IPS-18c (cell line): ENCODE measurements at regions not wholly inside any gene's neighbourhood (a gene's known extent, or its start where the extent isn't known, plus 50 kb on each side); places are given as distances from the start of the nearest gene placed in this dataset.

Experiments used
- H3K4me3 ChIP-seq: 2 replicates; pipeline ENCODE4 v1.7.0; 2013; ENCODE audit warnings: low read depth, mild to moderate bottlenecking, low read length, moderate library complexity; ENCODE audit not compliant: insufficient read depth
- H3K9me3 ChIP-seq: one replicate; pipeline ENCODE4 v1.6.1; 2013; ENCODE audit warnings: mild to moderate bottlenecking, low read length, moderate library complexity; ENCODE audit not compliant: control insufficient read depth, insufficient read depth

DNA sequence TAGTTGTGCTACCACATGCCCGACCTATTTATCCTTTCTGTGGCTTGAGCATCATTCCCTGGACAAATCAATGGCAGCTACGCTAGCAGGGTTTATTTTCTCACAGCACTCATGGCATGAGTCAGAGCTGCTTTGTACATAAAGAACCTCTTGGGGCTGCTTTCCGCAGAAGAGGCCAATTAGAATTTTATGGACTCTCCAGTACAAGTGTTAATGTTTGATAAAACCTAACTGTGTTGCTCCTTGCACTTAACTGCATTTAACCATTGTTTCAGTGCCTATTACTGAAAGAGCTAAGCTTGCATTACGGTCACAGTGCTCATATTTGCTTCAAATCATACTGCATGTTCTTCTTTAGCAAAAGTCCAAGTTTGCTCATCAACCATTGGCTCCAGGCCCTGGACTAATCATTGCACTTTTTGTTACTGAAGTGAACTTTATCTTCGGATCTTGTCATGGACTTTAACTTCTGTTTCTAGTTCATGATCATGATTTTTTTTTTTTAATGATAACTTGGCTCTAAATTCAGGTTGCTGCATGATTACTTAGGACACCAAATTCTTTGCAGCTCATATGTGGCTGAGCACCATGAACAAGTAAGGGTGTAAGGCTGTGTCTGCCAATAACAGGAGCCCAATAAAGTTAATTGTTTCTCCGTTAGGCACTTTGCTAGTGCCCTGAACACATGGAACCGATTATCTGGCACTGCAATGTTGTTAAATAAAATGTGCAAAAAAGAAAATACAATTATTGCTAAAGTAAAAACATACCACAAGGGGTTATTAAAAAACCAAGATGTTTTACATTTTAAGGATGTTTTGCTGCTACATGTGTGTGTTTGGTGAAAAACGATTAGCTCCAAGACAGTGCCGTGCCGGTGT, 492.2 kb downstream of the KCNJ2 start:
- H3K9me3 ChIP-seq = no peaks in the 10 kb centered on the region
- no peak overlapping the region for H3K4me3 ChIP-seq

DNA sequence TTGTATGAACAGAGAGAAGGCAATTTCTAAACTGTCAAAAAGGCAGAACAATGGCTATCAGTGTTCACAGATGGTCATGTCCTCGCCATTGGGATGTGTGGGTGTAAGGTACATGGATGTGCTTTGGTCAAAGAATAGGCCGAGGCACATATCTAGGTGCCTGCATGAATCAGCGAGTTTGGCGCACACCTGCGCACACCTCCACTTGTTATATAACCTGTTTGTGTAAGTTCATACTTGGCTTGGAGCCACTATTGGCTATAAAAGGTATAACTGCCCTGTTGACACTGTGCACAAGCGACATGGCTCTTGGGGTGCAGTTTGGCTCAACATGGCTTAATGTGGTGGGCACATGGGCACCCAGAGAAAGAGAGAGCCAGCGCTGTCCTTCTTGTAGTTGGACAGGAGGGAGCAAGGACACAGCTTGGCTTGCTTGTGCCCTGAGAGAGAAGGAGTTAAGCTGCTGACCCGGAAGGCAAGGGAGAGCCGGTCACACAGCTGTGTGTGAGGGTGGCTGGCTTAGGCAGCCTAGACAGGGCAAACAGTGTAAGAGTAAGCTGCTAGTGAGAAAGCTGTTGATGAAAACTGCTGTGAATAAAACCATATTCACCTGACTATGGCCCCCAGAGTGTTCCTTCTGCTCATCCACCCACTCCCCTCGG, 499.1 kb downstream of the KCNJ2 start:
- H3K4me3 ChIP-seq = no peak overlapping the region
- no peaks in the 10 kb centered on the region for H3K9me3 ChIP-seq

DNA sequence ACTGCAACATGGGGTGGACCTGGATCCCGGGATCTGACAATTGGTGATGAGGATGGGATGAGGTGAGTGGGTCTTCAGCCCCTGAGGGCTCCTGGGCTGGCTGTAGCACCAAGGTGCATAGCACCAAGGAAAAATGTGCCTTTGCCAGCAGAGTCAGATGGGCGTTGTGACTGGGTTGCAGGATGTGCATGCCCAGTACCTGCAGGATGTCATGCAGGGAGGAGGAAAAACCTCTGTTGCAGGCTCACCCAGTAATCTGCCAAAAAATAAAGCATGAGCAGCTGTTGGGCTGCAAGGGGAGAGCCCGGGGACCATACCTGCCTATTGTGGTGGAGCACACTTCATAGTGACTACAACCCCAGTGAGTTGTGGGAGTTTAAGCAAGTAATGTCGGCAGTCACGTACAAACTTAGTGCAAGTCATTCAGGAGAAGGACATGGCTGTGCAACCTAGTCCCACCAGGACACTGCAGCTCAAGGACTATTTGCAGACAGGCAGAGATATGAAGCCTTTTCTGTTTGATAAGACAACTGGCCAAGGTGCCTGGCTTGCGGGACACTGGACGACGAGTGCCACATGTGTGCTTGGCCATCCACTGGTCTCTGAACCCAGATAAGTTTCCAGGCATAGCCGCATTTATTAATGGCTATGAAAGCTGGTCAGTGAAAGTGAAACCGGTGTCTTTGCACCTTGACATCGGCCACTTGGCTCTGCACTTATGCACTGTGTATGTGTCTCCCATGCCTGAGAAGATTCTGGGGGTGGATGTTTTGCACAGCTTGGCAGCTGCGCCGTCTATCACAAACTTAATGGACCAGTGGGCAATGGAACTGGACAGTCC, 499.8 kb downstream of the KCNJ2 start:
- H3K9me3 ChIP-seq = no peaks in the 10 kb centered on the region

DNA sequence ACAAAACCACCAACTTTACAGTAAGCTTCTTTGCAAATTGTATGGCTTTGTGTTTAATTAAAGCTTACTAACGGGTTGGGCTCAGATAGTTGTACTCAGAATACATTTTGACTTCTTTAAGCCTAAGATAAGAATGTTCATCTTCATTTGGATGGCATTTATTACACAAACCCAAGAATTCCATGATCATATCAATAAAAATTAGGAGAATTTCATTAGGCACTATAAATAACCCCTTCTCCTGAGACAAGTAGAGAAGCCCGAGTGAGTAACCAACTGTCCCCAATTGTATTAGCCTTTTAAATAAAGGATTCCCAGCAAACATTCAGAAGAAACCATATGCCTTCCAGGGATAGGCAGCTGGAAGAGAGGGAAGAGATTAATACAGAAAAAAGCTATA, 504.7 kb downstream of the KCNJ2 start:
- Histone ChIP-seq H3K9me3 (no peaks in the 10 kb centered on the region), H3K4me3 (no peak overlapping the region)

More for the DNA sequence above, 499.8 kb downstream of the KCNJ2 start:
- no peak overlapping the region for H3K4me3 ChIP-seq

DNA sequence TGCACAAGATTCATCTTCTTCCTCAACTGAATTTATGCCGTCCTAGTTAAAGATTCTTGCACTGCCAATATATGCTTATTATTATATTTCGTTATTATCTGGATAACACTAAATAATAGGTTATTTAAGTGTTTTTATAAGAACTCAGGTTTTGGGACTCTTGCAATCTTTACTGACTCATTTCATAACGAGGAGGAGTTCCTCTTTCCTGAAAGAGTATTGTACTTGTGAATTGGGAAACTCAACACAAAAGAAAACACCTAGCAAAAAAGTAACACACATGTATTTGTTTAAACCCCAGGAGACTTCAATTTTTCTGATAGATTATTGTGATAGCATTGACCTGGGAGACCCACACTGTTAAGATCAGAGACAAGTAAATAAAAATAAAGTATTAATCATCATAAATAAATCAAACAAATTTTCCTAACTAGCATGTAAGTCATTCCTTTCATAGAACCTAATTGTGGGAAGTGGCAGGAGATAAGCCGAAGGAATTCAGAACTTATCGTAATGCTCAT, 505.8 kb downstream of the KCNJ2 start:
- Histone ChIP-seq H3K4me3 (no peak overlapping the region), H3K9me3 (no peaks in the 10 kb centered on the region)

DNA sequence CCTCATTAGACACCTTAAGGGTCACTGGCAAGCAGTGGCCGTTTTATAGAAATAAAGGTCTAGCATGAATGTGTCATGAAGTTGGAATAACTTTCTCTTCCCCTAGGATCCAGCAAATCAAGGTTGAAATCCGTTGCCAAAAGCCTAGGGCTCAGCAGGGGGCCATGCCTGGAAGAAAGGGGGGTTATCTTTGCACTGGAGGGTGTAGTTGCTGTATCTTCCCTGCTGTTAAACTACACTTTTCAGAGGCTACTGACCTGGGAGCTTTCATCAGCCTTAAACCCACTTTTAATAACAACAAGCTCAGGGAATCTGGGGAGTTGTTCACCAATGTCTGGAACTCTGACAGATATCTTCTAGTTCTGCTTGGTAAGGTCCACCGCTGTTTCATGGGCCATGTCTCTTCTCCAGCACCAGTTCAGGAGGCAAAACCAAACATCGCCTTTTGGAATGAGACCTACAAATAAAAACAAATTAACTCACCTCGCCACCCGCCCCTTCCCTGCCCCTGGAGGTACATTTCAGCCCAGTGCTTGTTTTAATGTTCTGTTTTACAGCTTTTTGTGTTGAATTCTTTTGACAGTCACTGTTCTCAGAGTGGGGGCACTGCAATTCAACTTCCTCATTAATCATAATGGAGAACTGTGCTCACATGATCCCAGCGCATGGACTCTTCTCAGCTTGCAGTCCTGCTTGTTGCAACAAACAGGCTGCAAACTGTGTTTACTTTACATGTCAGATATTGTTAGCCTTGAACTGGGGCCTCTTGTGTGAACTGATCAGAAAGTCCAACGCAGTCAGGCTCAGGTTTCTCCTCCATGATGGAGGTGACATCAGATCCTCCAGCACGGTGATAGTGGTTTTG, 508.7 kb downstream of the KCNJ2 start:
- no peak overlapping the region for H3K4me3 ChIP-seq
- no peaks in the 10 kb centered on the region for H3K9me3 ChIP-seq

DNA sequence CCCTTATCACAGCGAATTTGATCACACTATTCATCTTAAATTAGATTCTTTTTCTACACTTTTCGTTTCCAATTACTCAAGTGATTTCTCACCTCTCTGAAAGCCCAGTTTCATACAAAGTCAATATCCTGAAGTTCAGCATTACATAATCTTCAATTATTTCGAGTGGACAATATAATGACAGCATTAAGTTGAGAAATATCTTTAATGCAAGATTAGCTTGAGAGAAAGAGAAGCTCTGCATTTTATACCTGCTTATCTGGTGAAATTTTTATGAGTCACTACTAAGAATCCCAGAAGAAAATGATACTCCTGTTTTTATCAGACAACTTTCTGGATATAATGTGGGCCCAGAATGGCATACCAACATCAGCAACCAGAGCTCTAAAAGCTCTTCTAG, 509.6 kb downstream of the KCNJ2 start:
- no peak overlapping the region for H3K4me3 ChIP-seq
- no peaks in the 10 kb centered on the region for H3K9me3 ChIP-seq

DNA sequence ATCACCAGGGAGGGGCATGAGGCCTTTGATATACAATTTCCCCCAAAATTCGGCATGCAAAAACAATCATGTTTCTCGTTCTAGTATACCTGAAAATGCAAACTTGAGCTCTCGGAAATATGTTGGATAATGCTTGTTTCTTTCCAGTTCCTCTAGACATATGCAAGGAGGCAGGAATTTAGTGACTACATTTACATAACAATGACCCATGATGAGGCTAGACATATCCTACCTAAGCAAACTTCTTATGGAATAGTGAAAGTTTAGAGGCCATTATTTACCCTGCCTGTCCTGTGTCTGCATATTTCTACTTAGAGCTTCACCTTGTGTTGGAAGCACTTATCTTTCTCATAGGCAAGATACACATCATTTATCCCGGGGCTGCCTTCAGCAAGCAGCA, 514.6 kb downstream of the KCNJ2 start:
- Histone ChIP-seq H3K9me3 (no peaks in the 10 kb centered on the region), H3K4me3 (no peak overlapping the region)

DNA sequence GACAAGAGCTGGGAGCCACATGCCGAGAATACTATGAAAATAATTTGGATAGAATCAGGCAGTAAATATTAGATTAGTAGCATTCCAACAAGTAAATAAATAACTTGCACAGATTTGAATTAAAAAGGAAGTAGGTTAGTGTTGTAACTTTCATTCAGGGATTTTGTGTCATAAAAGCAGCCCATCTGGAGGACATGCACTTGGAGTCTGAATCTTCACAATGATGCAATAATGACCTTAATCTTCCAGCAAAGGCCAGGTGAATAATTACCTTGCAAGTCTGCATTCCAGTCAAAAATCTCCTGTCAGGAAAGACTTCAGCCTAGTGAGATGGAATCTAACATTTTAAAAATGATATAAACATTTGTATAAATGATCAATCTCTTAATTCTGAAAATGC, 518.1 kb downstream of the KCNJ2 start:
- Histone ChIP-seq H3K9me3 (no peaks in the 10 kb centered on the region), H3K4me3 (no peak overlapping the region)

DNA sequence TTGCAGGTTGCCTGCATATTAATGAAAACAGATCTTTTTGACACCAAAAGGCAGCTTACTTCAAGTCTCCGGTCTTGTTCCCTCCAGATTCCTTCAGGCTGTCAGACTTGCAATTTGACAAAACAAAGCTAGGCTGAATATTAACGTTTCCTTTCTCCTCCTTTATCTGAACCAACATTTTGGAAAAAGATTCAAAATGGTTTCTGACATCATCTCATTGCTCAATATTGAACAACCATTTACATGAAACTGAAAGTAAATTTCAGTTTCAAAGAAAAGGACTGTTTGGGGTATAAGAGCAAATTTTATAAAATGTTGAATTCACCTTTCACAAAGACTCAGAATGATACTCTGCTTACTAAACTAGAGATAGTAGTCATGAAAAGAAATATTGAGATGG, 521.8 kb downstream of the KCNJ2 start:
- Histone ChIP-seq H3K9me3 (peaks cover 3% of the 10 kb centered on the region), H3K4me3 (no peak overlapping the region)

DNA sequence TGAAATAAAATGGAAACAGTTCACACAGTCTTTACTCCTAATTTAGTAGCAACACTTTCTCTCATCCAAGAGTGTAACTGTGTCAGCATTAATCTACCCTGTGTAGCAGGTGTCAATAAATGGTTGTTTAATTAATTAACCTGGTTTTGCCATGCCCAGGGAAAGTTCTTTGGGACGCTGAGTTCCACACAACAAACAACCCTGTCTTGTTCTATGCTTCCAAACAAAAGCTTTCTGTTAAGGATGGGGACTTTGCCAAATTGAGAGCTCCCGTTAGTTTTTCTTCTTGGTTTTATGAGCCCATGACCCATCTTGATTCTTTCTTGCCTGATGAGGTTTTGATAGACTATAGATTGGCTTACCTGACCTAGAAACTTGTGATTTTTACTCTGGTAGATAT, 530.1 kb downstream of the KCNJ2 start:
- H3K9me3 ChIP-seq = peaks cover 3% of the 10 kb centered on the region
- no peak overlapping the region for H3K4me3 ChIP-seq

DNA sequence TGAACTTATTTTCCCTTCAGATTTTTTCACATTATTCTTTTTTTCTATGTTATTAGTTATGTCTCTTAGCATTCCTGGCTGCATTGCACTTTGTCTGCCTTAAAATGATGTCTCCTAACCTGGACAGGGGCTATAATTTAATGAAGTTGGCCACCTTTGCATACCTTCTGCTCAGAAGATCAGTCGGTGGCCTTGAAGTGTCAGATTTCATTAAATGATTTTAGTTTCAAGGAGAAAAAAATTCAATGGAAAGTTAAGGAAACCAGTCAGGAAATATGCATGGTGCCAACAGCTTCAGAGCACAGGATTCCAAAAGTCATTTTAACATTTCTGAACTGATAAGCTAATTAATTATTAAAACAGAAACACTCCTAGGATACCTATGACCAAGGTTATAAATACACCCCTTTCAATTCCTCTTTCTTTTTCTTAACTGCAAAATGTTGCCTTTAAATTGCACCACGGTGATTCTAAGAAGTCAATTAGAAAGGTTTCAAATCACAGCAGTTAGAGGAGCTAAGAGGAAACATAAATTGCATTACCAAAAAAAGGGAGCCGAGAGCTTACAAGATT, 533.4 kb downstream of the KCNJ2 start:
- Histone ChIP-seq H3K9me3 (no peaks in the 10 kb centered on the region), H3K4me3 (no peak overlapping the region)

DNA sequence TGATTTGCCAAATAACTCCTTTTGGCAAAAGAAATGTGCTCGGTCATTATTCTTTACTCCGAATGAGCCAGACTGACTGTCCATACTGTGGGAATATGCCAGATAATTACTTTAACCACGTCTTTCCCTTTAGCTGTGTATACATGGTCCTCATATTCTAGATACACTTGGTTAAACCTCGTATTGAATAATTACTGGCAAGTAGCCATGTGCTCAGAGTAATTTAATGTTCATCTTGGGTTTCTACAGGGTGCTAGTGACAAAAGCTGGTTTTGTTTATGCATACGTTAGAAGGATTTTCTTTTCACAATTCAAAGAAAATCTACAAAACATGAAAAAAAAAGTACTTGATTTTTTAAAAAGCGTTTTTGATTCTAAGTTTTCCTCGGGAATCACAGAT, 540.3 kb downstream of the KCNJ2 start:
- no peak overlapping the region for H3K4me3 ChIP-seq
- no peaks in the 10 kb centered on the region for H3K9me3 ChIP-seq

DNA sequence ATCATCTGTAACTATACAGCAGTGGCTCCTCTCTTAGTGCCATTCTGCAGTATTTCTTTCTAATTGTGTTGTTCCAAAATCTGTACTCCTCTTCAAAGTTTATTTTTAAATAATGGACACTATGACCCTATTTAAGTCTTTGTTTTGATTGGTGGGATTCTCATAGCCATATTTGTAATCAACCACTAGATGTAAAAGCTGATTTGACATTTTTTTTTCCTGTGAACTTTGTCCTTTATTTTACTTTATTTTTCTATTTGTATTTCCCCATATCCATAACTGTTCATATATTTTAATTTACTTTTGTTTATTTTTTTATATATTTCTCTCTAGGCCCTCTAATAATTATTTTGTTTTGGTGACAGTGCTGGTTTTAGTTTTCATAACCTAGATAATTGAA, 544.4 kb downstream of the KCNJ2 start:
- H3K9me3 ChIP-seq = no peaks in the 10 kb centered on the region
- H3K4me3 ChIP-seq = no peak overlapping the region

DNA sequence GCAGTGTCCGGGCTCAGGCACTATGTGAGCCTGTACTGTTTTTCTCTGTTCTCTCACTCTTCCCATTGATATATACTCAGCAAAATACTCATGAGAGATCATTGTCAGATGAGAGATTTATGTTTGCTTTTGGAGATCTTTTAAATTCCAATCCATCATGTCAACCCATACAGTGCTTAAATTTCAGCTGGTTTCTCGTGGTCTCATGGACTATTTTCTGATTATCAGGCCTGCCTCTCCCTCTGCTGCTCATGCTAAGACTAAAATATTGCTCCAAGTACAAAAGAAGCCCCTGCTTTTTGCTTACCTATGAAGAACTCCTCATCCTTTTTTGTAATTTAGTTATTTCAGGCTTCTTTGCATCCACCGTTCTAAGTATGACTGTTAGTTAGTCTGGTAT, 547.2 kb downstream of the KCNJ2 start:
- Histone ChIP-seq H3K9me3 (peaks cover 4% of the 10 kb centered on the region), H3K4me3 (no peak overlapping the region)

DNA sequence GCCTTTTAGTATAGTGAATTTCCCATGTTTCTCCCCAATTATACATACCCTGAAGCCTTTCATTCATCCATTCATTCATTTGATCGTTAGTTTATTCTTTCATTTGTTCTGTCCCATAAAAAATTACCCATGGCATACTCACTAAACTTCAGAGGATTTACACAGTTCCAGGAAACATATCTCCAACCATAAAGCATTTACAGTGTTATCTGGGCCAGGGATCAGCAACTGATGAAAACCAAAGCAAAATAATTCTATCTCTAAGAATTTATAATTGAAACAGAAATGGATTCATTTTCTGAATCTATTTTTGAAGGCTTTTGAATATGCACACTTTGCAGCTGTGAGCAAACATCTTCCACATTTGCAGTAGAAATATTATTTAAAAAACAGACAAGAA, 547.7 kb downstream of the KCNJ2 start:
- no peak overlapping the region for H3K4me3 ChIP-seq
- peaks cover 4% of the 10 kb centered on the region for H3K9me3 ChIP-seq
